ENCODE measurements at regions not wholly inside any gene's neighbourhood (a gene's known extent, or its start where the extent isn't known, plus 50 kb on each side); places are given as distances from the start of the nearest gene placed in this dataset.

- TF ChIP-seq CTCF (IDR thresholded peaks at IDR 0.05; ENCODE audit: borderline replicate concordance, insufficient read depth, low read depth, low read length), result no peak
These were observed 810.3 kb upstream of the SALL3 start for GRCh38 chr18:78169174-78169864.

GRCh38 chr18:78171954-78172353, 807.7 kb upstream of the SALL3 start:
- TF ChIP-seq CTCF (IDR thresholded peaks at IDR 0.05; ENCODE audit: borderline replicate concordance, insufficient read depth, low read depth, low read length), result no peak

More at GRCh38 chr18:78169174-78169864, 810.3 kb upstream of the SALL3 start:
- no peak overlapping the region for H3K4me3 ChIP-seq (ENCODE audit: low read depth, low read length)

GRCh38 chr18:78174737-78175136, 804.9 kb upstream of the SALL3 start:
- no peak for TF ChIP-seq CTCF (IDR thresholded peaks at IDR 0.05; ENCODE audit: borderline replicate concordance, insufficient read depth, low read depth, low read length)

More at GRCh38 chr18:78171954-78172353, 807.7 kb upstream of the SALL3 start:
- no peak overlapping the region for H3K4me3 ChIP-seq (ENCODE audit: low read depth, low read length)

GRCh38 chr18:78178812-78179211, 800.8 kb upstream of the SALL3 start:
- H3K4me3 ChIP-seq (ENCODE audit: low read depth, low read length), result no peak overlapping the region
- no peak for TF ChIP-seq CTCF (IDR thresholded peaks at IDR 0.05; ENCODE audit: borderline replicate concordance, insufficient read depth, low read depth, low read length)

More at GRCh38 chr18:78174737-78175136, 804.9 kb upstream of the SALL3 start:
- no peak overlapping the region for H3K4me3 ChIP-seq (ENCODE audit: low read depth, low read length)

- no peak for TF ChIP-seq CTCF (IDR thresholded peaks at IDR 0.05; ENCODE audit: borderline replicate concordance, insufficient read depth, low read depth, low read length)
- H3K4me3 ChIP-seq (ENCODE audit: low read depth, low read length), result no peak overlapping the region
These were observed 798.9 kb upstream of the SALL3 start for GRCh38 chr18:78180741-78181140.

- no peak overlapping the region for H3K4me3 ChIP-seq (ENCODE audit: low read depth, low read length)
- no peak for TF ChIP-seq CTCF (IDR thresholded peaks at IDR 0.05; ENCODE audit: borderline replicate concordance, insufficient read depth, low read depth, low read length)
These were observed 795.8 kb upstream of the SALL3 start for GRCh38 chr18:78183815-78184214.

GRCh38 chr18:78191276-78191675, 788.3 kb upstream of the SALL3 start:
- no peak overlapping the region for H3K4me3 ChIP-seq (ENCODE audit: low read depth, low read length)
- TF ChIP-seq CTCF (IDR thresholded peaks at IDR 0.05; ENCODE audit: borderline replicate concordance, insufficient read depth, low read depth, low read length), result no peak
